ENCODE measurements at regions not wholly inside any gene's neighbourhood (a gene's known extent, or its start where the extent isn't known, plus 50 kb on each side); places are given as distances from the start of the nearest gene placed in this dataset.

- Histone ChIP-seq H3K27me3 (ENCODE audit: control insufficient read depth, insufficient read depth, low read length) (no peaks in the 10 kb centered on the region), H3K4me1 (ENCODE audit: control insufficient read depth, insufficient read depth, low read length) (no peaks in the 10 kb centered on the region), H3K9me3 (ENCODE audit: control insufficient read depth, low read length) (no peaks in the 10 kb centered on the region), H3K36me3 (ENCODE audit: control insufficient read depth, insufficient read depth, low read length) (no peaks in the 10 kb centered on the region), H3K9ac (ENCODE audit: low read length) (no peak overlapping the region), H3K4me3 (ENCODE audit: low read length) (no peak overlapping the region)
Measured at GRCh38 chr10:44013981-44014380, 365.3 kb upstream of the ZNF32 start.

GRCh38 chr10:44012921-44013320 lies 364.2 kb upstream of the ZNF32 start:
- no peaks in the 10 kb centered on the region for H3K9me3 ChIP-seq (ENCODE audit: control insufficient read depth, low read length)
- H3K27me3 ChIP-seq (ENCODE audit: control insufficient read depth, insufficient read depth, low read length), result no peaks in the 10 kb centered on the region
- no peak overlapping the region for H3K9ac ChIP-seq (ENCODE audit: low read length)
- no peaks in the 10 kb centered on the region for H3K36me3 ChIP-seq (ENCODE audit: control insufficient read depth, insufficient read depth, low read length)
- no peak overlapping the region for H3K4me3 ChIP-seq (ENCODE audit: low read length)
- H3K4me1 ChIP-seq (ENCODE audit: control insufficient read depth, insufficient read depth, low read length), result no peaks in the 10 kb centered on the region

- Histone ChIP-seq H3K36me3 (ENCODE audit: control insufficient read depth, insufficient read depth, low read length) (no peaks in the 10 kb centered on the region), H3K27me3 (ENCODE audit: control insufficient read depth, insufficient read depth, low read length) (no peaks in the 10 kb centered on the region), H3K9ac (ENCODE audit: low read length) (no peak overlapping the region), H3K4me1 (ENCODE audit: control insufficient read depth, insufficient read depth, low read length) (no peaks in the 10 kb centered on the region), H3K9me3 (ENCODE audit: control insufficient read depth, low read length) (no peaks in the 10 kb centered on the region), H3K4me3 (ENCODE audit: low read length) (no peak overlapping the region)
Measured at GRCh38 chr10:44011603-44011981, 362.9 kb upstream of the ZNF32 start.

- no peaks in the 10 kb centered on the region for H3K4me1 ChIP-seq (ENCODE audit: control insufficient read depth, insufficient read depth, low read length)
- no peak overlapping the region for H3K9ac ChIP-seq (ENCODE audit: low read length)
Measured at GRCh38 chr10:44010873-44011602, 362.4 kb upstream of the ZNF32 start.

GRCh38 chr10:44009891-44010632 lies 361.4 kb upstream of the ZNF32 start:
- H3K9ac ChIP-seq (ENCODE audit: low read length), result no peak overlapping the region
- no peaks in the 10 kb centered on the region for H3K27me3 ChIP-seq (ENCODE audit: control insufficient read depth, insufficient read depth, low read length)
- H3K36me3 ChIP-seq (ENCODE audit: control insufficient read depth, insufficient read depth, low read length), result no peaks in the 10 kb centered on the region
- no peak overlapping the region for H3K4me3 ChIP-seq (ENCODE audit: low read length)
- H3K9me3 ChIP-seq (ENCODE audit: control insufficient read depth, low read length), result no peaks in the 10 kb centered on the region
- H3K4me1 ChIP-seq (ENCODE audit: control insufficient read depth, insufficient read depth, low read length), result no peaks in the 10 kb centered on the region

More at GRCh38 chr10:44010873-44011602, 362.4 kb upstream of the ZNF32 start:
- Histone ChIP-seq H3K9me3 (ENCODE audit: control insufficient read depth, low read length) (no peaks in the 10 kb centered on the region), H3K4me3 (ENCODE audit: low read length) (no peak overlapping the region), H3K36me3 (ENCODE audit: control insufficient read depth, insufficient read depth, low read length) (no peaks in the 10 kb centered on the region), H3K27me3 (ENCODE audit: control insufficient read depth, insufficient read depth, low read length) (no peaks in the 10 kb centered on the region)

DNA sequence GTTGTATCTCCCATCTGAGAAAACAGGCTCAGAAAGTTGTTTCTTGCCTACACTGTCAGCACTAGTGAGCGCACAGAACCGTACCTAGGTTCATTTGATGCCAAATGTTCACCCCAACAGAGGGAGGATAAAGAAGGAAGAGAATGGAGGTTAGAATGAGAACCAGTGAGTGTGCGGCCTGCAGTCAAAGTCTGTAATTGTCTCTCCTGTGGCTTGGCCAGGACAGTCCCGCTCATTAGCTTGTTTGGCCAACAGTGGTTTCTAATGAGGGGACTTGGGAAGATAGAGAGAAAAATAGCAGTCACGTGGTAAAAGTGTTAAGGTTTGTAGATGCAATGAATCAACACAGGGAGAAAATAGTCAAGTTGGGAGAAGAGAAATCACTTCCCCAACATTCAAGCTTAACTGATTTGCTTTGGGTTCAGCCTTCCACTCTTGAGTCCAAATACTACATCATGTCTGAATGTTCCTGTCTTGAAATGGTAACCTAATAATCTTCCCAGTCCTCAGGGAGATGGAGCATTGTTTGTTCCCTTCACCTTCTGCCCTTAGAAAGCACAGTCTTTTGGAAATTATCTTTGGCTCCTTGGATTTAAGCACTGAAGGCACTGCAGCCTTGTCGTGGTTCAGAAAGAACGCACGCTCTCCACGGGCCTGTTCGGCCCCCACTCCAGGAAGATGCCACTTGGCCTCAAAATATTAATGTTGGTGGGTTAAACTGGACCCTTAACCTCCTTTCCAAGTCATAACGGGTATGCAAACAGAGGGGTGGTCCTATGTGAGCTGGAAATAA lies 360.4 kb upstream of the ZNF32 start:
- H3K4me1 ChIP-seq (ENCODE audit: control insufficient read depth, insufficient read depth, low read length), result no peaks in the 10 kb centered on the region
- no peaks in the 10 kb centered on the region for H3K36me3 ChIP-seq (ENCODE audit: control insufficient read depth, insufficient read depth, low read length)
- no peaks in the 10 kb centered on the region for H3K9me3 ChIP-seq (ENCODE audit: control insufficient read depth, low read length)
- no peak overlapping the region for H3K4me3 ChIP-seq (ENCODE audit: low read length)
- no peak overlapping the region for H3K9ac ChIP-seq (ENCODE audit: low read length)
- H3K27me3 ChIP-seq (ENCODE audit: control insufficient read depth, insufficient read depth, low read length), result no peaks in the 10 kb centered on the region

DNA sequence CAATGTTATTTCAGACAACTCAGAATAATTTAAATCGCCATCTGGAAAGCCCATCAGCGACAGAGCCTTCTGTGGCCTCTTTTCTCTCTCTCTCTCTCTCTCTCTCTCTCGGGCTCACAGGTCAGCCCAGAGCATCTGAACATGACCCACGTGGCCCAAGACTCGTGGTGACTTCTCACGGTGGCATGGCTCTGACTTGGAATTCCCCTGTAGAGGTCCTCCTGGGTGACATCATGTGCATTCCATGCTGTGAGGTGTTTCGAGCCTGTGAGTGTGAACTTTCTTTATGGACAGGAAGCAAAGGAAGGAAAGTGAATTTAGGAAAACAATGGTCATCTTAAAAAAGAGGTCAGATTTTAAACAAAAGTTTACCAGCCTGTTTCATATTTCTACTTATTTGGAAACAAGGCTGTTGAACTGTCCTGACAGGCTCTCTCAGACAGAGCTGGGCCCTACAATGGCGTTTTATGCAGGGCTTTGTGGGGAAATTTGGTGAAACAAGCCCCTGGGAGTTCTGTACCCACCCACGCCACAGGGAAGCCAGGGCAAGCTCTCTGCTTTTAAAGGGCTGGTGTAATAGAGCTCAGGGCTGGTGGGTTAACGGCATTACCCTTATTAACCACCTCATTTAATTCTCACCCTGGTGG lies 359.7 kb upstream of the ZNF32 start:
- Histone ChIP-seq H3K9ac (ENCODE audit: low read length) (no peak overlapping the region), H3K4me3 (ENCODE audit: low read length) (no peak overlapping the region), H3K9me3 (ENCODE audit: control insufficient read depth, low read length) (no peaks in the 10 kb centered on the region), H3K36me3 (ENCODE audit: control insufficient read depth, insufficient read depth, low read length) (no peaks in the 10 kb centered on the region), H3K4me1 (ENCODE audit: control insufficient read depth, insufficient read depth, low read length) (no peaks in the 10 kb centered on the region), H3K27me3 (ENCODE audit: control insufficient read depth, insufficient read depth, low read length) (no peaks in the 10 kb centered on the region)

DNA sequence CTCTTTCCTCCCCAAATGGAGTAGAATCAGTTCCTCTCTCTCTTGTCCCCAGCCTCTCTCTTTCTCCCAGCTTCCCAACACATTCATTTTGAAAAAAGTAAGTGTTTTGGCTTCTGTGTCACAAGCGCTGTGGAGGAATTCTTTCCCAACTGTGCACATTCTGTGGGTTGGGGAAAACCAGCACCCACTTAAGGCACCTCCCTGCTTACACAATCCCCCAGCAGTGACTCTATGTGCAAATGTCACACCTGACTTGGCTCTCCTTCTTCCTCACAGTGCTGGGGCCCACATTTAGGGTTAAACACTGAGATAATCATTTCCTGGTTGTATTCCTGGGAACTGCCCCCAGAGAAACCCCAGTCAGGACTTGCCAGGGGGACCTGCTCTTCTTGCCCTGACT lies 358.1 kb upstream of the ZNF32 start:
- Histone ChIP-seq H3K9me3 (ENCODE audit: control insufficient read depth, low read length) (no peaks in the 10 kb centered on the region), H3K36me3 (ENCODE audit: control insufficient read depth, insufficient read depth, low read length) (no peaks in the 10 kb centered on the region), H3K27me3 (ENCODE audit: control insufficient read depth, insufficient read depth, low read length) (no peaks in the 10 kb centered on the region), H3K9ac (ENCODE audit: low read length) (no peak overlapping the region), H3K4me1 (ENCODE audit: control insufficient read depth, insufficient read depth, low read length) (no peaks in the 10 kb centered on the region), H3K4me3 (ENCODE audit: low read length) (no peak overlapping the region)

- H3K4me3 ChIP-seq (ENCODE audit: low read length), result no peak overlapping the region
- no peaks in the 10 kb centered on the region for H3K27me3 ChIP-seq (ENCODE audit: control insufficient read depth, insufficient read depth, low read length)
- H3K4me1 ChIP-seq (ENCODE audit: control insufficient read depth, insufficient read depth, low read length), result no peaks in the 10 kb centered on the region
- no peaks in the 10 kb centered on the region for H3K36me3 ChIP-seq (ENCODE audit: control insufficient read depth, insufficient read depth, low read length)
- no peaks in the 10 kb centered on the region for H3K9me3 ChIP-seq (ENCODE audit: control insufficient read depth, low read length)
- no peak overlapping the region for H3K9ac ChIP-seq (ENCODE audit: low read length)
Measured at GRCh38 chr10:44005788-44006099, 357.1 kb upstream of the ZNF32 start.

DNA sequence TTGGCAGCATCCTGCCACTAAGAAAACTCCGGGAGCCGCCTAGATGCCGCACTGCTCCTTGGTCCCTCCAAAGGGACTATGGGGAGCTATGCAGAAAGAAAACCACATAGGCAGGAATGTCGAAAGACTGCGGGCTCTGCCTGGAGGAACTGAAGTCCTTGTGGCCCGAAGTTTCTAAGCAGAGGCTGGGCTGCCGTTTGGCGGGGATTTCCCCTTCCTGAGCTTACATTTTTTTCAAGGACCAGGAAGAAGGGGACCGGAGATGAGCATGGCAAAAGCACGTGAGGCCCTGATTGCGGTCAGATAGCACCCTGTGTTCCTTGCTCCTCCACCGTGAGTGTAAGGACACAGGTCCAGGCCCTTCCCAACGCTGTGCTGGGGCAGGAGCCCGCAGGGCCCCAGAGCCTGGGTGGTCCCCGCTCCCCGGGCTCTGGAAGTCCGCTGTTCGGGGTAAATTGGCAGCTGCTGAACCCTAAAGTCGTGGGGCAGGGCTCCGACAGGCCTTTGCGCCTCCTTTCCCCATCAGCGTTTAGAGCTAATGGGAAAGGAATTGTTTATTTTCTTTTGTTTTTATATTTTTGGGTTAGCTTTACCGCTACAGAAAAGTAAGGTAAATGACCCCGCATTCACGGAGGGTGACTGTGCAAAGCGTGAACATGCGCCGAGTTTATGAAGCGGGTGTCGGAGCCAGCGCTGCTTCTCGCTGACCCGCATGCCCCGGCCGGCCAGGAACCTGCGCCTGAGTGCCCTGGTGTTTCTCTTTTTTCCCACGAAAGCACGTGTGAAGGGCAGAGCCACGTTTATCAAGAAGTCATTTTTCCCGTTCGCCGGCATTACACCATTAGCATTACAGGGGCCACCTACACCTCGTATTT lies 356.5 kb upstream of the ZNF32 start:
- Histone ChIP-seq H3K27me3 (ENCODE audit: control insufficient read depth, insufficient read depth, low read length) (no peaks in the 10 kb centered on the region), H3K4me3 (ENCODE audit: low read length) (no peak overlapping the region)

GRCh38 chr10:43998021-43998809 lies 349.5 kb upstream of the ZNF32 start:
- Histone ChIP-seq H3K27me3 (ENCODE audit: control insufficient read depth, insufficient read depth, low read length) (no peaks in the 10 kb centered on the region), H3K4me3 (ENCODE audit: low read length) (no peak overlapping the region), H3K4me1 (ENCODE audit: control insufficient read depth, insufficient read depth, low read length) (no peaks in the 10 kb centered on the region), H3K9ac (ENCODE audit: low read length) (no peak overlapping the region), H3K36me3 (ENCODE audit: control insufficient read depth, insufficient read depth, low read length) (no peaks in the 10 kb centered on the region), H3K9me3 (ENCODE audit: control insufficient read depth, low read length) (no peaks in the 10 kb centered on the region)

More for the DNA sequence above, 356.5 kb upstream of the ZNF32 start:
- H3K36me3 ChIP-seq (ENCODE audit: control insufficient read depth, insufficient read depth, low read length), result no peaks in the 10 kb centered on the region
- H3K9ac ChIP-seq (ENCODE audit: low read length), result no peak overlapping the region
- no peaks in the 10 kb centered on the region for H3K4me1 ChIP-seq (ENCODE audit: control insufficient read depth, insufficient read depth, low read length)
- H3K9me3 ChIP-seq (ENCODE audit: control insufficient read depth, low read length), result no peaks in the 10 kb centered on the region

Data from mucosa of stomach (tissue), 1 donor.